Activated naive CD4-positive, alpha-beta T cell treated with anti-CD3 and anti-CD28 coated beads, Interleukin-2, amount 50 U/mL, for 72 hours (primary cell): ENCODE measurements at regions not wholly inside any gene's neighbourhood (a gene's known extent, or its start where the extent isn't known, plus 50 kb on each side); places are given as distances from the start of the nearest gene placed in this dataset.
A peak's percentile ranks its signal among the peaks of the same experiment; 100 is the strongest.
"Not testable (repeated sequence)": the region's sequence is repeated elsewhere in the genome, so short reads cannot be mapped to it uniquely, and the experiment has no call there.

Experiments used
- ATAC-seq, 2 donors: fragments of 150-1000 bp; cut with Tn5 transposase; 2 replicates each; pipeline ENCODE4 v1.10.0; 2021; ENCODE audit warnings: mild to moderate bottlenecking in 2 of 2, moderate library complexity in 2 of 2
- DNase-seq, 2 donors: peaks; one replicate each; pipeline ENCODE4 v3.0.0; 2021 to 2022; ENCODE audit warnings: low spot score in 2 of 2
- H3K27ac Mint-ChIP-seq, 2 donors: one replicate each; pipeline ENCODE4 v1.8.0; 2022; ENCODE audit warnings: mild to moderate bottlenecking in 2 of 2, mixed read lengths in 2 of 2
- H3K36me3 Mint-ChIP-seq, 2 donors: one replicate each; pipeline ENCODE4 v1.8.0; 2022; ENCODE audit warnings: mixed read lengths in 2 of 2
- H3K9me3 Mint-ChIP-seq, 2 donors: one replicate each; pipeline ENCODE4 v1.8.0; 2022; ENCODE audit warnings: mixed read lengths in 2 of 2

DNA sequence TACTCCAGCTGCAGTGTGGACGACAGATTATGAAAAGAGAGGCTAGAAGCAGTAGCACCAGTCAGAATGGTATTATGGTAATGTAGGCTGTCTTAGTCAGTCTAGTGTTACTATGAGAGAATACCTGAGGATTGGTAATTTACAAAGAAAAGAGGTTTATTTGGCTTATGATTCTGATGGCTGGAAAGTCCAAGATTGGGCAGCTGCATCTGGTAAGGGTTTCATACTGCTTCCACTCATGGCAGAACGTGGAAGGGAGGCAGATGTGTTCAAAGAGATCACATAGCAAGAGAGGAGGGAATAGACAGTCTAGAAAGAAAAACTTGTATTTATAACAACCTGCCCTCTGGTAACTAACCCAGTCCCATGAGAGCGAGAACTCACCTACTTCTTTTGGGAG lies 77.3 kb upstream of the NAV2 start:
- Mint-ChIP-seq H3K9me3 (peaks cover 0 to 4% of the 10 kb centered on the region in 2 donors), H3K36me3 (no peaks in the 10 kb centered on the region), H3K27ac (no peak overlapping the region)
- ATAC-seq = no peak
- no peak for DNase-seq

DNA sequence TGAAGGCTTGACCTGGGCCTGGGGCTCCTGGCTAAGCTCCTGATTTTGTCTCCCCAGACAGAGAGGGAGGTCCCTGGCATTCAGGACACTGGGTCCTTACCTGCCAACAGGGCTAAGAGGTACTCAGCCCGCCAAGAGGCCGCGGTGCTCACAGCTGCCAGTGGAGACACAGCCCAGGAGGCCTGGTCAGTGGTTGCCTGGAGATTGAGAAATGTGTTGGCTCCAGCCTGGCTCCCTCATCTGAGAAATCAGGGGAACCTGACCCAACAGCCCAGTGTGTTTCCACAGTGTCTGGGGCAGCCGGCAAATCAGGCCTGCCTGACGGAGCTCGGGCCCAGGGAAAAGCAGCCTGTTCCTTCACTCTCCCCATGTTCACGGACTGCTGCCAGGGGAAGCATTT lies 79.4 kb upstream of the NAV2 start:
- H3K27ac Mint-ChIP-seq = peak overlapping the region in 1 of 2 donors; percentile 57
- peaks cover 0 to 4% of the 10 kb centered on the region in 2 donors for H3K9me3 Mint-ChIP-seq
- no peaks in the 10 kb centered on the region for H3K36me3 Mint-ChIP-seq
- DNase-seq (no peak), ATAC-seq (no peak)

DNA sequence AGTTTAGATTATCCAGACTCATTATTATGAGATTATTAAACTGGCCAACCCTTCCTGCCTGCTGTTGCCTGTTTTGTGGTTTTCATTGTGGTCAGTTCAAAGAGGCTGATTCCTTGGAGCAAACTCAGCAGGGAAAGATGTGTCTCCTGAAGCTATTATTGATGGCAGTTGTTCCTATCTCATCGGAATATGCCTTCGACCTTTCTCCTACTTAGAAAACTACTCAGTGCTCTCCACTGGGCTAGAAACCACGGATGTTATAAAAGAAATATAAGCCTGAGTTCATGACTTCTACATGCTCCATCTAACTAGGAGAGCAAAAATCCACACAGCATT lies 80.2 kb upstream of the NAV2 start:
- Mint-ChIP-seq H3K9me3 (peaks cover 0 to 4% of the 10 kb centered on the region in 2 donors), H3K36me3 (no peaks in the 10 kb centered on the region), H3K27ac (no peak overlapping the region)
- ATAC-seq (no peak), DNase-seq (no peak)

DNA sequence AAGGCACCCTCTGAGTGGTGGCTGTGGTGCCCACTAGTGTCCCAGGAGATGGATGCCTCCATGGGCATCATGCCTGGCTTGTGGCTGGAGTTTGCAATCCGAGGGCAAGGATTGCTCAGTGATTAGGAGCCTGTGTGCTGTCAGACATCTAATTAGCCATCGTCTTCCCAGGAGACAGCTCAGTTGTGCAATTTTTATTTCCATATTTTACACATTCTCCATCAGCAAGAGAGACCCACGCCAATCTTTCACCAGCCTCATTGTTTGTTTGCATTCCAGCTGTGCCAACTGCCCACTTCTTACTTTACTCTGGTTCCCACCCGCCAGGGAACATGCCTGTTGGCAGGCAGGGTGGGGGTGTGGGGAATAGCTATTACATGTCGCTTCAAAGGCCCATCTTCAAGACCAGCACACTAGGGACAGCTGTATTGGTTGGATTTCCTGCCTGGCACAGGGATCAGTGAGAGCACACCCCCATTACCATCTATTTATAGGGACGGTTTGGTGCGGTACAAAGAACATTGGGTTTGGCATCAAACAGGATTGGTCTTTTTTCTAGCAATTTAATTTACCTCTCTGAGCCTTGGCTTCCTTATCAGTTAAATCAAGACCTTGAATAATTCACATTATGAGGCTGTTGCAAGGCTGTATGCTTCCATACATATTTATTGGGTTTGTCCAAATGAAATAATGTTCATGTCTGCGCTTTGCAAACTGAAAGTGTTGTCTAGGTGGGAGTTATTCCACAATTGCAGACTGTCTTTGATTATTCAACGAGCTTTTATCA lies 80.7 kb upstream of the NAV2 start:
- Mint-ChIP-seq H3K27ac (no peak overlapping the region), H3K36me3 (no peaks in the 10 kb centered on the region), H3K9me3 (peaks cover 0 to 4% of the 10 kb centered on the region in 2 donors)
- DNase-seq (no peak), ATAC-seq (no peak)

DNA sequence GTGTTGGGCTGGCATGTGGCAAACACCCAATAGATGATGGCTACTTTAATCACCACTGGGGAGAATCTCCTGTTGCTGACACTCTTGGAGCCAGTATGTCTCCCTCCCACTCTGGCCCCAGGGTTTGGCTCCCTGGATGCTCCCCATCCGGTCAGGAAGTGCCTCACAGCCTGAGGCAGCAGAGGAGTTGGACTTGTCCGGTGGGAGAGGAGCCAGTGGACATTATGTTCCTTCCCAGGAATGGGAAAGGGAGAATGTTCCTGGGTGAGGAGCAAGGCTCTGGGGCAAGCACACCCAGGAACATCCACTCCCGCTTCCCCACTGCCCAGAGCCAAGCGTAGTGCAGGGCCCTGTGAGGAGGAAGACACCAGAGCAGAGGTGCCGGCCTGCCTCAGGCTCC lies 84.6 kb upstream of the NAV2 start:
- H3K36me3 Mint-ChIP-seq = no peaks in the 10 kb centered on the region
- no peak overlapping the region for H3K27ac Mint-ChIP-seq
- DNase-seq (no peak), ATAC-seq (no peak)
- peaks cover 4 to 9% of the 10 kb centered on the region in 2 donors for H3K9me3 Mint-ChIP-seq

DNA sequence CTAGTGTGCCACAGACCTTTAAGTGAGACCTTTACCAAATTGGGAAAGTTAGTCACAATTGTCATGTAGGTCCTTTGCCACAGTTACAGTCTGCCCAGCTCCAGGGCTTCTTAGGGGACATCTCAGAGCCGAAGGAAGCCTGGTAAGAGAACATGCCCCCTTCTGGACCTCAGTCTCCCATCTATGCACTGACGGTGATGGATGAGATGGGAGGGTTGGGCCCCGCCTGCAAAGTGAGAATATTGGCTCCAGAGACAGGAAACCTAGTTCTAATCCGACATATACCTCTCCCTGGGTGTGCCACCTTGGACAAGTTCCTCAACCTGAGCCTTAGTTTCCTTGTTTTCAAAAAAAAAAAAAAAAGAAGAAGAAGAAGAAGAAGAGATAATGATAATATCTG lies 85.1 kb upstream of the NAV2 start:
- DNase-seq (no peak), ATAC-seq (no peak)
- H3K27ac Mint-ChIP-seq = no peak overlapping the region
- no peaks in the 10 kb centered on the region for H3K36me3 Mint-ChIP-seq
- peaks cover 4 to 9% of the 10 kb centered on the region in 2 donors for H3K9me3 Mint-ChIP-seq

GRCh38 chr11:19625438-19625837 lies 87.2 kb upstream of the NAV2 start:
- H3K27ac Mint-ChIP-seq = no peak overlapping the region
- no peak for DNase-seq
- no peak for ATAC-seq
- peaks cover 4 to 16% of the 10 kb centered on the region in 2 donors for H3K9me3 Mint-ChIP-seq
- H3K36me3 Mint-ChIP-seq = no peaks in the 10 kb centered on the region

DNA sequence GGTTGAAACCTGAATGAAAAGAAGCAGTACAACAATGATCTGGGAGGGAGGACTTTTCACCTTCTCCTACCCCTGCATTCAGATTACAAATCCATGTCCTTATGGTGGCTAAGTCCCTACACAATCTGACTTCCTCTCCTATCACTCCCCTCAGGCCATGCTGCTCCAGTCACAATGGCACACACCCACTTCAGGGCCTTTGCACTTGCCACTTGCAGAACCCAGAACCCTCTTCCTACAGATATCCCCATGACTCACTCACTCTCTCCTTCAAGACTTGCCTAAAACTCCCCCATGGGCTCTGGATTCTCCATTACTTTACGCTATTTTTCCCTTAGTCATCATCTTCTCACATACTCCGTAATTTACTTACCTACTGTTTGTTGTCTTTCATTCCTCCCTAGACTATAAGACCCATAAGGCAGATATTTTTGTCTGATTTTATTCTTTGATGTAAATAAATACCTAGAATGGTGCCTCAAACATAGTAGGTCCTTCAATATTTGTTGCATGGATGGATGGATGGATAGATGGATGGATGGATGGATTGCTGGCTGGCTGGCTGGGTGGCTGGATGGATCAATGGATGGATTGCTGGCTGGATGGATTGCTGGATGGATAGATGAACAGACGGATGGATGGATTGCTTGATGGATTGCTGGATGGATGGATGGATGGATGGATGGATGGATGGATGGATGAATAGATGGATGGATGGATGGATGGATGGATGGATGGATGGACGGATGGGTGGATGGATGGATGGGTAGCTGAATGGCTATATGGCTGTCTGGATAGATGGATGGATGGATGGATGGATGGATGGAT lies 94.7 kb upstream of the NAV2 start:
- H3K27ac Mint-ChIP-seq = no peak overlapping the region
- H3K9me3 Mint-ChIP-seq = peaks cover 10 to 12% of the 10 kb centered on the region in 2 donors
- no peak for DNase-seq
- ATAC-seq = no peak
- peaks cover 0 to under 1% of the 10 kb centered on the region in 2 donors for H3K36me3 Mint-ChIP-seq

DNA sequence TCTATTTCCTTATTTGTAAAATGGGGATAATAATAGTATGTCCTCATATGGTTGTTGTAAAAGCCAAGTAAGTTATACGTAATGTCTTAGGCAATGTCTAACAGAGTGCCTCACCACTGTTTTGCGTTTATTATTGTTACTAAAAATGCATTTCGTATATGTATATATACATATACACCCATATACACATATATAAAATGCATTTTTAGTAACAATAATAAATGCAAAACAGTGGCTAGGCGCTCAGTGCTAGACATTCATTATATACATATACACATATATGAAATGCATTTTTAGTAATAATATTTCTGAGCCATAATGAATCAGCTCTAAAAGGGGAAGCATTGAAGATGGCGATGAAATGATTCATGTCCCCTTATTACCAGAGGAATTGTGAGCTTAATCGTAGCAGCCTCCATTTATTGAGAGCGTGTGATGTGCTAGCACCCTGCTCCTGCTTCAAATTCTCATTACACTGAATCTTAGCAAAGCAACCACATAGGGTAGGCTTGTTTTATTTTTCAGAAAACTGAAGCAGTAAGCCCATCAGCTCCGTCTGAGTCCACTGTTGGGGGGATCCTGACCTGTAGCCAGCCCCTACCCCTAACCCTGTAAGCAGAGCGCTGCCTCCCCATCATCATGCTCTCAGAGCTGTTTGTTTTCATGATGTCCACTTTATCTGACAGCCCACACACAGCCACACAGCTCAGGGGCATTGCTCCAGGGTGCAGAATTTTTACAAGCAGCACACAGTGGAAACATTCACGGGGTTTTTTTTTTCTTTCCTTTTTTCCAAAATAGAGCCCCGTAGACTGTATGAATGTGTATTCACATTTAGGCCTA lies 97.1 kb upstream of the NAV2 start:
- H3K36me3 Mint-ChIP-seq = peaks cover 6 to 8% of the 10 kb centered on the region in 2 donors
- no peak for ATAC-seq
- no peak overlapping the region for H3K27ac Mint-ChIP-seq
- H3K9me3 Mint-ChIP-seq = peaks cover 18 to 20% of the 10 kb centered on the region in 2 donors
- no peak for DNase-seq

DNA sequence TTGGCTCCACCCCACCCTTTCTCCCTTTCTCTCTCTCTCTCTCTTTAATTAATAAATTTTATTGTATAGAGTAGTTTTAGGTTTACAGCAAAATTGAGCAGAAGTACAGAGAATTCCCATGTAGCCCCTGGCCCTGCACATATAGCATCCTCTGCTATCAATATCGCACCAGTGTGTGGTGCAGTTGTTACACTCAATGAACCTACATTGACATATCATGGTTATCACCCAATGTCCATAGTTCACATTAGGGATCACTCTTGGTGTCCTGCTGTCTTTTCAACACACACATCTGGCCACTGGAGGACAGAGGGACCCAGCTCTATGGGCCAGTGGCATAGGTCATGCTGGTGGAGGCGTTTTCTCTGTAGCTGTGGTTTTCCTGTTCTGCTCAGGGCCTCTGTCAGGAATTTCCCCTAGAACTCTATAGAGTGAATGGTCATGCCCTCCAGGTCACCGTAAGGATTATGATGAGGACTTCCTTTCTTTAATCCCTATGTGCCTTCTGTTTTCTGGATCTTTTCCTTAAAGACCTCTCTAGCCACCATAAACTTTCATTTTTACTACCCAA lies 98.2 kb upstream of the NAV2 start:
- DNase-seq = no peak
- peaks cover 21 to 23% of the 10 kb centered on the region in 2 donors for H3K9me3 Mint-ChIP-seq
- no peak overlapping the region for H3K27ac Mint-ChIP-seq
- ATAC-seq = no peak
- peaks cover 6 to 8% of the 10 kb centered on the region in 2 donors for H3K36me3 Mint-ChIP-seq

DNA sequence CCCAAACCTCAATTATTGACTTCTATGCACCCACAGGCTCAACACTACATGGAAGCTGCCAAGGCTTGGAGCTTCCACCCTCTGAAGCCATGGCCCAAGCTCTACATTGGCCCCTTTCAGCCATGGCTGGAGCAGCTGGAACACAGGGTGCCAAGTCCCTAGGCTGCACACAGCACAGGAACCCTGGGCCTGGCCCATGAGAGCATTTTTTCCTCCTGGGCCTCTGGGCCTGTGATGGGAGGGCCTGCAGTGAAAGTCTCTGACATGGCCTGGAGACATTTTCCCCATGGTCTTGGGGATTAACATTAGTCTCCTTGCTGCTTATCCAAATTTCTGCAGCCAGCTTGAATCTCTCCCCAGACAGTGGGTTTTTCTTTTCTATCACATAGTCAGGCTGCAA lies 100.6 kb upstream of the NAV2 start:
- ATAC-seq, H3K36me3 Mint-ChIP-seq, H3K27ac Mint-ChIP-seq, DNase-seq: not testable (repeated sequence)
- H3K9me3 Mint-ChIP-seq = peaks cover 13 to 17% of the 10 kb centered on the region in 2 donors

- peaks cover 5 to 7% of the 10 kb centered on the region in 2 donors for H3K36me3 Mint-ChIP-seq
- peaks cover 20 to 24% of the 10 kb centered on the region in 2 donors for H3K9me3 Mint-ChIP-seq
- no peak for DNase-seq
- ATAC-seq = no peak
- no peak overlapping the region for H3K27ac Mint-ChIP-seq
Observed at GRCh38 chr11:19607656-19608360, 104.8 kb upstream of the NAV2 start.

DNA sequence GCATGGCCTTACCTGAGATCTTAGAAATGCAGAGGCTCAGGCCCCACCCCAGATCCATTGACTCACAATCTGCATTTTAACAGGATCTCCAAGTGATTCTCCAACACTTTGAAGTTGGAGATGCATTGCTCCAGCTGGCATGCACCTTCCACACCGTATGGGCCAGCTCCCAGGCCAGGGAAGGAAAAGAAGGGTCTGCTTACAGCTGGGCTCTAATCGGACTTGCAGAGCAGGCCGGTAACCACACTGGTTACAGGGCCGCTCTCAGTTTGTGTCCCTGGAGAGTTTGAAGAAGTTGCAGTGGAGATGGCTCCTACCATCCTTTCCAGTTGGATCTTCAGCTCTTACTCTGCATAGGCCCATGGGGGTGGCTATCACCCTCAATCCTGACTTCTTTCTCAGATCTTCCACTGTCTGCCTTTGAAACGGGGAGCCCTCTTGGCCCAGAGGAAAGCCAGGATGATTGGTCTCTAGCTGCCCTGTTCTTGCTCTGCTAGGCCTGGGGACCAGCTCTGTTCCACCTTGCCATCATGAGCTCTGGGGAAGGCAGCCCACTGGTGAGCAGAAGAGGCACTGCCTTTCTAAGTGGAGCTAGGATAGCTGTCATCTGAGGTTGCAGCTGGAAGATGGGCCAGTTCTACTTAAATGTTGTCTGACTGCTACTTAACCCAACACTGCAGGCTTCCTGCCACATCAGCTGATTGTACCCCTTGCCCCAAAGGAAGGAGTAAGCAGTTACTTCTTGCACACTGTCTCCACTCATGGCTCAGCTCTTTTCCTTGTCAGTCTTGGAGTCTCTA lies 105.6 kb upstream of the NAV2 start:
- Mint-ChIP-seq H3K9me3 (peaks cover 14 to 19% of the 10 kb centered on the region in 2 donors), H3K27ac (no peak overlapping the region), H3K36me3 (no peaks in the 10 kb centered on the region)
- DNase-seq (no peak), ATAC-seq (no peak)

DNA sequence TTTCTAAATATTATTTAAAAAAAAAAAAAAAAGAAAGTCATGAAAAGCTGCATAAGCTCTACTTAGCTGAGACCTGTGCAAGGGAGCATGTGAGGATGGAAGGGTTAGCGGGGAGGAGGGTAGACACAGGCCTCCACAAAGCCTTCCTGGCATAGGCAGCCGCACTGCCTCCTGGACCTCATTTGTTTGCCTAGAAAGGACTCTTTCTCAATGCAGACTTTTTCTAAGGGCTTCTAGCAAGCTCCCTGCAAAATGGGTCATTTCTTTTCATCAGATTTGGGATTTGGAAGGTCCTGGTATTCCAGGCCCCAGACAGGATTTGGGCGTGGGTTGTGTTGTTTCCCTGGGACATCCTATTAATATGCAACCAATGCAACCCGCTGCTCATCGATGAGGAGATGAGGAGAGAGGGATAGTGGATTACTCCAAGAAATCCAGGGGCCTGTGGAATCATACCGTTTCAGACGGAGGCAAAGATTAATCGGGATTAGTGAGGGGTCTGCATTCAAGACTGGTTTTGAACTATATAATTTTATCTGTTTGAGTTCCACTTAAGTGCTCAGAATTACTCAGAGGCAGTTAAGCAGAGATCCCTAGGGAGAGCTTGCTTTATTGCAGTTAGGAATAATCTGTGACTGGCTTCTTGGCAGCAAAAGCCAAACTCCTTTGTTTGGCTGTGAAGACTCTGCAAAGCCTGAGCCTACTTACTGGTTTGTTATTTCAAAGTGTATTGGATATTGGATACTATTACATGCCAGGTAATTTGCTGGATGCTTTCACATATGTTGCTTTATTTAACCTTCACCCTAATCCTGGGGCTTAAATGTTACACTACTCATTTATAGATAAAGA lies 106.9 kb upstream of the NAV2 start:
- ATAC-seq (no peak), DNase-seq (no peak)
- H3K9me3 Mint-ChIP-seq = peaks cover 12 to 14% of the 10 kb centered on the region in 2 donors
- no peak overlapping the region for H3K27ac Mint-ChIP-seq
- H3K36me3 Mint-ChIP-seq = no peaks in the 10 kb centered on the region
